Inflammatory macrophage treated with lipopolysaccharide for 4 hours (primary cell): ENCODE measurements at regions not wholly inside any gene's neighbourhood (a gene's known extent, or its start where the extent isn't known, plus 50 kb on each side); places are given as distances from the start of the nearest gene placed in this dataset.
"Not testable (repeated sequence)": the region's sequence is repeated elsewhere in the genome, so short reads cannot be mapped to it uniquely, and the experiment has no call there.

ENCODE experiments used
- DNase-seq: peaks from one replicate; pipeline ENCODE4 v3.0.0-alpha.2; 2020

DNA sequence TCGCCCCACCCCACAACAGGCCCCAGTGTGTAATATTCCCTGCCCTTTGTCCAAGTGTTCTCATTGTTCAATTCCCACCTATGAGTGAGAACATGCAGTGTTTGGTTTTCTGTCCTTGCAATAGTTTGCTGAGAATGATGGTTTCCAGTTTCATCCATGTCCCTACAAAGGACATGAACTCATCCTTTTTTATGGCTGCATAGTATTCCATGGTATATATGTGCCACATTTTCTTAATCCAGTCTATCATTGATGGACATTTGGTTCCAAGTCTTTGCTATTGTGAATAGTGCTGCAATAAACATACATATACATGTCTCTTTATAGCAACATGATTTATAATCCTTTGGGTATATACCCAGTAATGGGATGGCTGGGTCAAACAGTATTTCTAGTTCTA is 132.7 kb downstream of the SNX10 start:
- not testable (repeated sequence) for DNase-seq

DNA sequence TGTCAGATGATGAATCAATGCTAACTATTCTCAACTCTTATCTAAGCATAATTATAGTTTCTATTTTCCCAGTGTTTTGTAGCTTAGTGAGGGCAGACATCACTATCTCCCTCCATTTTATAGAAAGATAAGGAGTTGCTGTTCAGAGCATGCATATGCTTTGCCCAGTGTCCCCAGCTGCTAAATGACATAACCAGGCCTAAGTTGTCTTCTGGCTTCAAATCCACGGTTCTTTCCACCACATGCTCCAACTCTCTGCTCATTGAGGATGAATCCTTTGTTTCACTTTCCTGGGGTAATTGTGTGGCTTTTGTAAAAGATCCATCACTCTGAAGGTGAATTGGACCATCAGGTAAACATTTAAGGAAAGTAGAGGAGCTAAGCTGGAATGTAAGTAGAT is 134.0 kb downstream of the SNX10 start:
- DNase-seq: no peak

DNA sequence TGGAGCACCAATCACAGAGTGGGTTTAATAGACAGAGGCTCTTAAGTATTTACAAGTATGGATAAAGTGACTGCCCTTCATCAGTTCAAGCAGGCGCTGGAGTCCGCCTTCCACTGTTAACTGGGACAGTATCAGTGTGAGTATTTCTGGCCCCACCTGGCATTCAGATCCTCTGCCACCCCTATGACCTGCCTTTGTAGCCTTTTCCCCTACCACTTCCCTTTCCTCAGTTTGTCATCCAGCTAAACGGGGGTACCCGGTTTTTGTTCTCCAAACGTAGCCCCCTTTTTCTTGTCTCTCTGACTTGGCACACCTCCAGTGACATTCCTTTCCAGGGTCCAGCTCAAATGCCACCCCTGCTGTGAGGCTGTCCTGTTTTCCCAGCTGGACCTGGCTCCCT is 134.4 kb downstream of the SNX10 start:
- no peak for DNase-seq

DNA sequence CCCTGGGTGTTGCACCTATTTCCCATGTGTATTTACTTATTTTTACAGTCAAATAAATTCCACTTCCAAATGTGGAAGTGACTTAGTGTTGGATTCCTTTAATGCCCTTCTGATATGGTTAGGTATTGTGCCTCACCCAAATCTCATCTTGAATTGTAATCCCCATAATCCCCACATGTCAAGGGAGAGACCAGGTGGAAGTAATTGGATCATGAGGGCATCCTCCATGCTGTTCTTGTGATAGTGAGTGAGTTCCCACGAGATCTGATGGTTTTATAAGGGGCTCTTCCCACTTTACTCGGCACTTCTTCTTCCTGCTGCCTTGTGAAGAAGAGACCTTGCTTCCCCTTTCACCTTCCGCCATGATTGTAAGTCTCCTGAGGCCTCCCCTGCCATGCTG is 136.9 kb downstream of the SNX10 start:
- no peak for DNase-seq

DNA sequence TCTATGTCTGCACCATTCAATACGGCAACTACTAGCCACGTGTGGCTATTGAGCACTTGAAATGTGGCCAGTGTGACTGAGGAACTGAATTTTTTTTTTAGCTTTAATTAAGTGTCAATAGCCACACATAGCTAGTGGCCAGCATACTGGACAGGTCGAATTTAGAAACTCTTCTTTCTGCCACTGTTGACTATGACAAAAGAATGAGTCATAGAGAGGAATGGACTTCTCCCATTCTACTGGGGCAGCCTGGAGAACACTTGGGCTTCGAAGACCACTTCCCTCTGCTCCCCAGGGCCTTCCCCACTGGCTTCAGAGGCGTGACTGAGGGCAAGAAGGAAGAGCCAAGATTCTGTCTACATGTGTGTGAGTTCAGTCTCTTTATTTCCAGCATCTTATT is 137.5 kb downstream of the SNX10 start:
- DNase-seq: peak; percentile 18

DNA sequence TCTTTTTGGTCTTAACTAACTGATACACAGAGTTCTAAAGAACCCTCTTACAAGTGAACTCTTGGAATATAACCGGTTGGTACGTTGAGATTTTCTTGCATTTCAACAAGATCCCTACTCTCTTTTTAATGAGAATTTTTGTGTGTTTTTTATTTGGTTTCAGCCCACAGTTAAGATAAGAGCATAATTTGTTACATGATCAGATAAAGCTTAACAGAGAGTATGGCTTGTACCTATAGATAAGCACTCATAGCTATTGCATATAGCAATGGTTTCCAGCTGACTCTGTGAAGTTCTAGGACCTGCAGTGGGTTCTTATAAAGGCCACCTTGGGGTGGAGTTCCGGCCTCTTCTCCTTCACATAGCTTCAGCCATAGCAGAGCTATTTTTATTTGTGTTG is 143.3 kb downstream of the SNX10 start:
- no peak for DNase-seq

DNA sequence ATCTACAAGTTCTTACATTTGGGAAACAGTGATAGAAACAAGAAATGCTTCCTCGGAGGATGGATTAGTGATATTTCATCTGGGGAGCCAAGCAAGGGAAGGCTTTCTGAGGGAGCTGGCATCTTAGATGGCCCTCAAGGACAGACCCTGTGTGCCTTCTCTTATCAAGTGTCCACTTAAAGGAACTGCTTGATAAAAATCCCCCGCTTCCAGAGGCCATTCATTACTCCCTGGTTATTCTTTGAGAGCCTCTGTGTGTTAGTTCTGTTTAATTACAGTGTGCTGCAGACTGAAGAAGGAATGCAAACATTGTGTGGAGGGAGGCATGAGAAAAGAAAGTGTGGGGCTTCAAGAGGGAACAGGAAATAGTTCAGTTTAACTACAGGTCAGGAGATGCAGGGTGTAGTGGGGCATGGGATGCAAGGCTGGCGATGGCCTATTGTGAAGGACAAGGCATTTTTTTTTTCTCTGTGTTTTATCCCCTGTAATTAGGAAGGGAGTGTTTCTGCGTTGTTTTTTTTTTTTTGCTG is 145.4 kb downstream of the SNX10 start:
- no peak for DNase-seq

DNA sequence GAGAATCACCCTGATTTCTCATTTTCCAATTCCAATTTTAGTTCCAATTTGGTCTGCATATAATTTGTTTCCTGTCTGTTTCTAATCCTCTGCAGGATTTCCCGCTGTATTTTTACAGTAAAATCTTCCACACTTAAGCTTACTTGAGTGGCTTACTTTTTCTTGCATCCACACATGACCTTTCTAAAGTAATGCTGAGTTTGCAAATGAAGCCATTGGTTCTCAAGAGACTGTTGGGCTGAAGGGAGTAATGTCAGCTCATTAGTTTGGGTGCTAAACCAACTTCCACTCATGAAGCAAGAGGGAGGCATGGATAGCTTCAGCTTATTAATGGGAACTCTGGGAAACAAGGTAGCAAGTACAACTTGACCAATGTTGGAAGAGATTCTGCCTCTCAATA is 146.4 kb downstream of the SNX10 start:
- no peak for DNase-seq

DNA sequence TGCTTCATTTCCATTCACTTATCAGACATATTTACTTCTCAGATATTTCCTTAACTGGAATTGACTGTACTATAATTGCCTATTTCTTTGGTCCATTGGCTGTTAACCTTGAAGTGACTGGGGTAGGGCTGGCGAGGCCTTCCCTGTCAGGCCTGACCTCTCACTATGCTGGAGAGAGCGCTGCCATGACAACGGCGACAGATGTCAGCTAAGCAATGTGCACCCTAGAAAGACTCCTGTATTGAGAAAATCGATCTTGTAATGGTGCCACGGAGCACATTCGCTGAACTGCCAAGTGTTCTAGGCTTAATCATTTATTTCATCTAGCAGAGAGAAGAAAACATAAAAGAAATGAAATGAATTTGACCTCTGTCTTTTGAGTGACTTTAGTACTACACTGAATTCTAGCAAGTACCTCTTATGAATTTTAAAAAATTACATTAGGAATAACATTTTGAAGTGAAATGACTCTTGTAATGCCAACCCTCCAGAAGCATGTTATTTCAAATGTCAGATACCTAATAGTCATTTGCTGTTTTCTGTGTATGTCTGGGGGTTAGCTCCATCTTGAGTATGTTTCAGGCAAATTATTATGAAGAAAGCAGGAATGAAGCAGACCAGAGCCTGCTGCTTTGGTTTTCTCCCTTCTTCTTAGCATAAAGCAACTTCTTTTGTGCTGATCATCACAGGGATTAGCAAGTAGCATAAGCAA is 148.0 kb downstream of the SNX10 start:
- no peak for DNase-seq

DNA sequence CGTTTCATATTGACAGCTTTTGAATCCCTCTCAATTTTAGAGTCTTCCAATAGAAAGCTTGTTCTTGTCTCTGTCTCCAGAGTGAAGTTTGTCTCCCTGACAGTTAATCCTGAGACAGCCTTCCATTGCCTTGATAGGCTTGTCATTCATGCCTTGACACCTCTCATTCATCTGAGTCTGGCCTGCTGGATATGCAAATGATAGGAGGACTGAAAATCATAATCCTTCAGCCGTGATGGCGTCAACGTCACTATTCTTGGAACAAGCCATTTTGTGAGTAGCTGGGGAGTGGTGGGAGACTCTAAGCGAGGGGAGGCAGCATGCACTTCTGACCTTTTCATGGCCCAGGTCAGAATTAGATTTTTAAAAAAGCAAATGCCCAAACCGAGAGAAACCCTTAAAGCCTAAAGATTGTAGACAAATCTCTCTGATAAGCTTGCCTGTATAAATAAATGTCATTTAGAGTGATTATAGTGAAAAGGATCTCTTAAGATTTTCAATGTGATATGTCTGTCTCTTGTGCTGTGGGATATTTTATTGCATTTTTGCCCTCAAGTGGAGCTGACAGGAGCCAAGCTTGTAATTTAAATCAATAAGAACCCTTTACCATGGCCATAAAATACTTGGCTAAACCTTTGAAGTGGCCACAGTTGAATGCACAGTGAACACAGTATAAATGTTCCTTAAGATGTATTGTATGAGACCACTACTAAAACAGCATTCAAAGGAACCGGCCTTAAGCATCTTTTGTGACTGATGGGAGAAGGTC is 148.8 kb downstream of the SNX10 start:
- no peak for DNase-seq

DNA sequence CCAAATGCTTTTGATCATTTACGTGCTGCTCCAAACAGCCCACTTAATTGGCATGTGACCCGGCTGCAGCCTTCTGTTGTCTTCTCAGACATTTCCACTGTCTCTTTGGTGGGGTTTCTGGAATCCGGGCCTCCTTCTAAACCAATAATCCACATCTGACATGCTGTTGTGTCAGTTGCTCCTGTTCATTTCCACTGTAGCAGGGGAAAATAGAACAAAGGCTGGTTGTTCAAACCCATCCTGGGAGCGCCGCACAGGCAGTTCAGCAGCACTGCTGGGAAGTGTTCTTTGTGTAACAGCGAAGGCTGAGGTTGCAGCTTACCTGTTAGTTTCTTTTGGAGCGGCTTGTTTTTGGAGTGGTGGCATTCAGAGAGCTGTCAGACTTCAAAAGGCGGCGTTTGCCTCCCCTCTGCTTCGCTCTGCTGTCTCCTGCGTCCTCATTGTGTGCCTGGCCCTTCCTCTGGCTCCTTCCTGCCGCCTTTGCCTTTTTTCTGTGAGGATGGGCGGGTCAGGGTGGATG is 149.4 kb downstream of the SNX10 start:
- DNase-seq: no peak

DNA sequence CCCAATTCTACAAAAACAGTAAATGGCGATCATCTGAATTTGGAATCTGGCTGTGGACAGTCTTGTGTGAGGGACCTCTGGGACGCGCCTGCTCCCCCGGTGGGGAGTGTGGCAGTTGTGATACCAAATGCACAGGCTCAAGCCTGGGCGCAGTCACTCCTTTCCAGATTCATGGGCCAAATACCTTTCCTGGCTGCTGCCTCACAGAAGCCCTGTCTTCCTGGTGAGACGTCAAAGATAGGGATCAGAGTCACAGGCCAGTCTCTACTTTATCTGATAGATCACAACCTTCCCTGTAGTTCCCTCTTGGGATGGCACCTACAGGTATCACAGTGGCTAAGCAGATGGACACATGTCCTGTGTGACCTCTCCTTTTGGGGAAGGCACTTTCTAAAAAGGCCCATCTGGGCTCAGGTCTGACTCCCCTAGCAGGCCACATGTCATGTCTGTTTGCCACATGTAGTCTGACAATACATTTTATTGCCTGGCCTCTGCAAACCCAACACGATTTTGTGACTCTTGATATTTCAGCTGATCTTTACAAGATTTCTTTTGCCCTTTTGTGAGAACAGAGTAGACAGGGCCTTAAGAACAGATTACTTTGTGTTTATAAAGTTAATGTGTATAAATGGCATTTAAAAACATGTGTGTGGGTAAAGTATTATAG is 150.1 kb downstream of the SNX10 start:
- DNase-seq: no peak

DNA sequence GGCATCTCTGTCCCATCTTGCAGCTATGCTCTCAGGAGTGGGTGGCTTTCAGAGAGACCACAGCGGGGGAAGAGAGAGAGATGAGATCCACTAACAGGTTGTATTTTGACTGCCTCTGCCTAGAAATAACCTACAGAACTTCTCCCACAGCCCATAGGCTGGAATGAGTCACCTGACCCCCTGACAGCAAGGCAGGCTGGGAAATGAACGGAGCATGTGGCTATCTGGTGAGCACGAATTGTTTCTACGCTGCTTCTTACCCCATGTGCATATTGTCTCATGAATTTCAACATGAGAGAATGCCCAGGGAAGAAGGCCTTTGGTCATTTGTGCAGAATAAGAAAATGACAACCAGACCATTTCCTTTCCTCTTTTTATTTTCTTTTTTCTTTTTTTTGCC is 151.3 kb downstream of the SNX10 start:
- DNase-seq: no peak

DNA sequence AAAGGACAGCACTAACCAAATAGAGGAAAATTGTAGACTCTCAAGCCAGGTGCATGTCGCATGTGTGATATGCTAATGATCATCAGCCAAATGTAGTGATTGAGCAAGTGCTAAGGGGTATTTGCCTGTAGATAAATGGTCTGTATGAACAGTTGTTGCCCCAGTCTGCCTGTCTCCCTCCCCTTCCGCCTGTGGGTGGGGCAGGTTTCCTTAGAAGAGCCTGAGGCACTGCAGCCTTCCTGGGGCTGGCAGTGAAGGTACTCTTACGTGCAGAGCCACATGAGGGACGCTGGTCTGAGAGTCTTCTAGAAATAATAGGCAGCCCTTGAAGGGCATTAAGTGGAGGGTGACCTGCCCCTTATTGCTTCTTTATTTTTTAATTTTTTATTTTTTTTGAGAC is 152.1 kb downstream of the SNX10 start:
- no peak for DNase-seq

DNA sequence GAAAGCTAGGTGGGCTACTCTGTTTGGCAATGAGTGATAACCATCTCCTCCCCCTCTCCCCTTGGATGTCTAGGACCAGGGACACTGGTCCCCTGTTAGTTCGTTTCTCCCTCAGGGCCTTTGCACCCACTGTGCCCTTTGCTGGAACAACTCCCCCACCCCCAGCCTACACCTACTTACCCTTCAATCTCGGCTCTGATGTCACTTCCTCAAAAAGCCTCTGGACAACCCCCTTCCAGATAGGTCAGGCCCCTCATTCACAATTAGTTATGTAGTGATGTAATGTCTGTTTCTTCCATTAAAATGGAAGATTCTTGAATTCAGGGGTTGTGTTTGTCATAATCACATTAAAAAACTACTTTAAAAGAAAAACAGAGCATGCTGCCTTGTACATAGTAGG is 152.9 kb downstream of the SNX10 start:
- no peak for DNase-seq

DNA sequence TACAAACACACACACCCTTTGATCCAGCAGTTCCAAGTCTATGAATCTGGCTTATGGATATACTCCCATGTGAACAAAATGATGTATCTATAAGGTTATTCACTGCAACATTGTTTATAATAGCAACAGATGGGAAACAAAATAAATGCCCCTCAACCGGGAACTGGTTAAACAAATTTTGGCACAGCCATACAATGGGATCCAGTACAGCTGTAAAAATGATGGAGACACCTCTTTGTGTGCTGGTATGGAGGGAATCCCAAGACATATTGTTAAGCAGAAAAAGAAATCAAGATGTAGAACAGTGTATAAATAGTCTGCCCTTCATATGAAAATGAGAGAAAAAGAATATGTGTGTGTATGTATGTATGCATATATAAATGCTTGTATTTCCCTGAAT is 155.5 kb downstream of the SNX10 start:
- no peak for DNase-seq

DNA sequence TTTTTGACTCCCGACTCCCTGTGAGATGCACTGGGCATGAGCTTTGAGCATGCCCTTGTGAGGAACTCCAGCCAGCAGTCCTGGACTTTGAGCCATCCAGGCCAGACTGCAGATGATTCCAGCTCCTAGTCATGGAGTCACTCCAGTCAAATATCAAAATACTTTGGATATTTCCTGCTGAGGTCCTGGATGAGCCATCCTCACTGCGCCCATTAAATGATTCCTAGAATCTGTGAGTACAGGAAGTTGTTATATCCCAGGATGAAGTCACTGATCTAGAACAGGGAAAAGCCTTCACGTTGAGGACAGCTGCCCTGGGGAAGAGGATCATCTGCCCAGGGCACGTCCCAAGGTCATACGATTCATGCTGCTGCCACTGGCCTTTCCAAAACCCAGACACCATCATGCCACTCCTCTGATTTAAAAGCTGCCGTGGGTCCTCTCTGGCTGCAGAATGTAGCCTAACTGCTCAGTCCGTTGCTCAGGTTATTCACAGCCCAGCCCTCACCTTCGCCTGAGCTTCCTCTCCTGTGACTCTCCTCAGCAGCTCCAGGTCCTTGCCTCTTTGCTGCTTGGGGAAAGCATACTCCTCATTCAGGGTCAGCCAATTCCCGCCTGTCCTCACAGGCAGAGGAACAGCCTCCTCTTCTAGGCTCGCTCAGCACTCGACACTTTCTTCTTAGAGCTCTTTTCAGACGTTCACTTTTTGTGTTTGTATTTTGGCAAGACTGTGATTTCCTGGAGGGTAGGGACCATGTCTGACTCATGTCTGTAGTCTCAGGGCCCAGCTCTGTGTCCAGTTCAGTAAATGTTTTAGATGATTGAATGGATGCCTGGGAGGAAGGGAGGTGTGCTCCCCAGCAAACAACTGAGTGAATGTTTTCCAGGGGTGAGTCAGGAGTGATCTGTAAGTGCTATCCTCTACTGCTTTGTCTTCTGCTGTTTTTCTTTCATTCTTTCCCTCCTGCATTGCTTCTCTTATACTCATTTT is 157.8 kb downstream of the SNX10 start:
- no peak for DNase-seq

DNA sequence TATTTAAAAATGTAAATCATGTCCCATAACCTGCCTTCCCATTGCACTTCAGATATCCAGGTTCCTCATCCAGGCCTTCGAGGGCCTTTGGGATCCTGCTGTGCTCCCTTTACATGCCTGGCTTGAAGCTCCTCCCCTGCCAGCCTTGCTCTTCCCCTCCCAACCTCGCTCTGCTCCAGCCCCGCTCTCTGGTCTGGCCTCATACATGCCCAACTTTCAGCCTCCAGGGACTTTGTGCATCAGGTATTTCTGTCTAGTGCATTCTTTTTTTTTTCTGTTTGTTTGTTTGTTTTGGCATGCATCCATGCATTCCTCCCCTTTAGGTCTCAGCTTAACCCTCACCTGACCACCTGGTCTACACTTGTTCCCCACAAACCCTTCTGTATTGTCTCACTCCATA is 160.3 kb downstream of the SNX10 start:
- DNase-seq: no peak

DNA sequence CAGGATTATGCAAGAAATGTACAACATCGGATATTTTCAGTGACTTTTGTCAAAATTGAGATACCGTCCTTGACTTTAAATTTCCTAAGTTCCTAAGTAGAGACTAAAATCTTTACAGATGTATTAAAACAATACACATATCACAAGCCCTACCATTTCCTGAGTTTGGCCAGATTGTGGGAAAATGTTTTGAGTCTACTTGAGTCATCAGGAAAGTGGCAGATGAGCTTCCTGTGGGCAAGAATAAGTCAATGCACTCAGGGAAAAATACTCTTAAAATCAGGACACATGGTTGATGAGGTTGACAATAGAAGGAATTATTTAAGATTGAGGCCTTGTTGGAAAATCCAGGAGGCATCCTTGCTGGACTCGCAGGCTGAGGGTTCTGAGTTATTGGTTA is 162.5 kb downstream of the SNX10 start:
- no peak for DNase-seq

DNA sequence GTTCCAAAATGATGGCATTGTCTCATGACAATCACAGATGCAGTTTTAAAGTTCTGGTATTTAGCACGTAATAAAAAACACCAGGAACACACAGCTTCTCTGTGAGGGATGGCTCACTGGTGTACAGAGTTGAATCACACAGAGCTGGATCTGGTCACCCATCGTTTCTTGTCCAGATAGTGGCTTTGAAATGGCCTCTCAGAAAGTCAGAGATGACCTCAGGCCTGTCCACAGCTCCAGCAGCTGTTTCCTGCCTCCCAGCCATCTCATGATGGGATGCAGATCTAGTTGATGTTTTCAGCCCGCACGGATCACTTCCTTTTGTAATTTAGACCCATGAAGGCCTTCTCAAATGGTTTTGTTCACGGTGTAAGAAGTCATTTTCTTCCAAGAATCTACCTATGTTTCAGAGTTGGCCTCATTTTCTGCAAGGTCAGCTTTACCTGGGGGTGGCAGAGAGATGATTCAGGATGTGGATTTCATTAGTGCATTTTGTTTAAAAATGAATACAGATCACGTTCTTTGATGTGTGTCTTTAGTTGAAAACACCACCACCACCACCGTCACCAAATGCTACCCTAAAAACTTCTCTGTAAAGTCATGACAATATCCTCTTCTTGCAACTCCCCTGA is 166.2 kb downstream of the SNX10 start:
- DNase-seq: no peak

DNA sequence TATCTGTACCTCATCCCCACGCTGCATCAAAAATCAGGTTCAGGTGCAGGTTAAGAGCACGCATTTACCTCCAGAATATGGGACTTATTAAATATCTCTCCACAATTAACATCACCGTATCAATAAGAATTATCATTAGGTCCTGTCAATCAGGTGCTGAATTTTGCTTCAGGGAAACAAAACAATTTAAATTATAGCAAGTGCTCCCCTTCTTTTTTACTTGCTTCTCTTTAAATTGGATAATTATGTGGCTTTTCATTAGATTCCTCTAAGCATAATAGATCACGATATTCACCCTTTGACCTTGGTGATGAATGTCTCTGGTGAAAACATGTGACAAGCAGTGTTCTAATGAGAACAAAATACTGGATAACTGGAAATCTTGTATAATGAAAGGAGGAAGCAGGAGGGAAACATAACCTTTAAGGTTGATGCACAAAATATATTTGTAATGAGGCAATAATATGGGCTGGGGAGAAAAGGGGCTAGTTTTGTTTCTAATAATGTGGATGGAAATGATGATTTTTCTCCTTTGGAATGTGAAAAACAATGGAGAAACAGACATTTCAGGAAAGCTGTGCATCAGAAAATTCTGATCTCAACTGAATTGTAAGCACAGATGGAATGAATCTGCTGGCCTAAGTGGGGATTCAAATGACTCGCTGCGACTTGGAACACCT is 166.9 kb downstream of the SNX10 start:
- no peak for DNase-seq
